IMR-90 (cell line): ENCODE measurements at regions not wholly inside any gene's neighbourhood (a gene's known extent, or its start where the extent isn't known, plus 50 kb on each side); places are given as distances from the start of the nearest gene placed in this dataset.

Source experiments
- ATAC-seq: fragments of 200-7000 bp; cut with Tn5 transposase; 2 replicates; pipeline ENCODE4 v1.9.1; 2020; ENCODE audit warnings: low read depth, mild to moderate bottlenecking, moderate library complexity
- BruUV-seq: library from RNA; stranded (reverse); fragments of 400-500 nt; replicated peaks from 2 replicates; lab custom pipeline; 2021; lab: Mats Ljungman, UMichigan
- CTCF ChIA-PET: fragments of 300-600 bp; formaldehyde crosslinking; extraction: SDS; loops from one replicate; lab custom pipeline; 2021; ENCODE audit warnings: antibody characterized with exemption; lab: Yijun Ruan, JAX
- POLR2A ChIA-PET: fragments of 300-600 bp; sonication (Branson Sonifier 250); formaldehyde crosslinking; loops from one replicate; lab custom pipeline; 2022; ENCODE audit warnings: antibody characterized with exemption; ENCODE audit not compliant: unreplicated experiment; lab: Charles Lee
- DNase-seq: peaks from one replicate; pipeline ENCODE4 v3.0.0; 2013
- H2AFZ ChIP-seq: replicated peaks from 2 replicates; pipeline ENCODE3; 2013; ENCODE audit warnings: low read length, mild to moderate bottlenecking; ENCODE audit not compliant: poor library complexity
- H2AK5ac ChIP-seq: 2 replicates; pipeline ENCODE4 v1.6.1; 2013; ENCODE audit warnings: low read depth, low read length, inconsistent platforms
- H2AK9ac ChIP-seq: replicated peaks from 2 replicates; pipeline ENCODE3; 2013; ENCODE audit warnings: mild to moderate bottlenecking, low read depth, low read length, moderate library complexity; ENCODE audit not compliant: poor library complexity
- H2BK120ac ChIP-seq: 2 replicates; pipeline ENCODE4 v1.6.1; 2013; ENCODE audit warnings: low read depth, low read length, inconsistent platforms
- H2BK15ac ChIP-seq: 3 replicates; pipeline ENCODE4 v1.6.1; 2013; ENCODE audit warnings: low read depth, low read length, inconsistent platforms
- H2BK20ac ChIP-seq: 2 replicates; pipeline ENCODE4 v1.6.1; 2013; ENCODE audit warnings: low read depth, mild to moderate bottlenecking, inconsistent platforms, low read length, moderate library complexity
- H2BK5ac ChIP-seq: 2 replicates; pipeline ENCODE4 v1.6.1; 2013; ENCODE audit warnings: mild to moderate bottlenecking, low read depth, low read length, inconsistent platforms; ENCODE audit not compliant: poor library complexity, severe bottlenecking
- H3K14ac ChIP-seq: replicated peaks from 2 replicates; pipeline ENCODE4 v1.6.1; 2013; ENCODE audit warnings: low read depth, low read length, inconsistent platforms
- H3K18ac ChIP-seq: 2 replicates; pipeline ENCODE4 v1.6.1; 2013; ENCODE audit warnings: low read depth, low read length, control low read depth
- H3K23ac ChIP-seq: 2 replicates; pipeline ENCODE4 v1.6.1; 2013; ENCODE audit warnings: low read depth, low read length, inconsistent platforms
- H3K27ac ChIP-seq: 2 replicates; pipeline ENCODE4 v1.5.1; 2013; ENCODE audit warnings: mild to moderate bottlenecking, control low read depth, low read length; ENCODE audit not compliant: insufficient read depth
- H3K27me3 ChIP-seq: 2 replicates; pipeline ENCODE4 v1.6.1; 2013; ENCODE audit warnings: low read length; ENCODE audit not compliant: control insufficient read depth, insufficient read depth
- H3K36me3 ChIP-seq: 2 replicates; pipeline ENCODE4 v1.6.1; 2013; ENCODE audit warnings: low read length, mixed read lengths; ENCODE audit not compliant: control insufficient read depth, insufficient read depth
- H3K4ac ChIP-seq: 2 replicates; pipeline ENCODE4 v1.6.1; 2013; ENCODE audit warnings: low read depth, low read length, inconsistent platforms
- H3K4me1 ChIP-seq: 2 replicates; pipeline ENCODE4 v1.6.1; 2013; ENCODE audit warnings: low read length, mixed read lengths; ENCODE audit not compliant: control insufficient read depth, insufficient read depth
- H3K4me2 ChIP-seq: 2 replicates; pipeline ENCODE4 v1.6.1; 2013; ENCODE audit warnings: low read depth, mild to moderate bottlenecking, control low read depth, low read length, moderate library complexity
- H3K4me3 ChIP-seq: 2 replicates; pipeline ENCODE4 v1.5.1; 2013; ENCODE audit warnings: low read depth, mild to moderate bottlenecking, control low read depth, low read length, moderate library complexity; ENCODE audit not compliant: insufficient read depth
- H3K56ac ChIP-seq: 2 replicates; pipeline ENCODE4 v1.6.1; 2013; ENCODE audit warnings: low read length, inconsistent platforms; ENCODE audit not compliant: insufficient read depth; ENCODE audit errors: extremely low read depth
- H3K79me1 ChIP-seq, 2 experiments: 2 replicates each; pipeline ENCODE4 v1.6.1; 2013; ENCODE audit warnings: low read length in 2 of 2, inconsistent platforms in 1 of 2, low read depth in 1 of 2
- H3K9ac ChIP-seq: 2 replicates; pipeline ENCODE4 v1.6.1; 2013; ENCODE audit warnings: low read depth, low read length, control low read depth
- H3K9me1 ChIP-seq: 2 replicates; pipeline ENCODE4 v1.6.1; 2013; ENCODE audit warnings: low read length, inconsistent platforms; ENCODE audit not compliant: insufficient read depth
- H3K9me3 ChIP-seq: 2 replicates; pipeline ENCODE4 v1.6.1; 2013; ENCODE audit warnings: low read length; ENCODE audit not compliant: control insufficient read depth, insufficient read depth
- H4K20me1 ChIP-seq: 2 replicates; pipeline ENCODE4 v1.6.1; 2013; ENCODE audit warnings: low read length, inconsistent platforms; ENCODE audit not compliant: insufficient read depth
- H4K5ac ChIP-seq: 2 replicates; pipeline ENCODE4 v1.6.1; 2013; ENCODE audit warnings: mild to moderate bottlenecking, low read depth, low read length, control low read depth
- H4K8ac ChIP-seq, 2 experiments: 2 replicates each; pipeline ENCODE4 v1.6.1; 2013; ENCODE audit warnings: low read depth in 2 of 2, low read length in 2 of 2, control low read depth in 1 of 2, inconsistent platforms in 1 of 2
- H4K91ac ChIP-seq: 2 replicates; pipeline ENCODE4 v1.6.1; 2013; ENCODE audit warnings: low read depth, low read length, inconsistent platforms; ENCODE audit not compliant: insufficient read depth
- FOS ChIP-seq: fragments of 150-350 bp; IDR thresholded peaks from 2 replicates; pipeline ENCODE4 v1.6.1; 2016; ENCODE audit warnings: low read depth, low read length
- RAD21 ChIP-seq: IDR thresholded peaks from 2 replicates; pipeline ENCODE4 v1.6.1; 2012; ENCODE audit warnings: low read length, improper control_type of control experiment
- RCOR1 ChIP-seq: IDR thresholded peaks from 2 replicates; pipeline ENCODE4 v1.6.1; 2012; ENCODE audit warnings: mild to moderate bottlenecking, low read length, improper control_type of control experiment; ENCODE audit not compliant: insufficient replicate concordance
- WGBS, 2 experiments: methylation state at CpG; one replicate each; pipeline versions ENCODE4 v1.1.5 to v1.1.7; 2013; ENCODE audit warnings: missing lambda C conversion rate in 2 of 2; ENCODE audit not compliant: insufficient read length in 1 of 2; ENCODE audit errors: extremely low coverage in 2 of 2; 5-methylcytosine and 5-hydroxymethylcytosine counted together
- dilution Hi-C: fragments of 300-500 bp; cut with HindIII; formaldehyde crosslinking; loops from one replicate; pipeline ENCODE4 v1.14.3; 2018; ENCODE audit warnings: low sequenced_read_pairs; ENCODE audit not compliant: unreplicated experiment
- in situ Hi-C: fragments of 300-500 bp; cut with MboI; formaldehyde crosslinking; loops from 3 replicates; pipeline ENCODE4 v1.14.3; 2019; ENCODE audit warnings: low sequenced_read_pairs, inconsistent platforms, mixed read lengths
- intact Hi-C: fragments of 100-400 bp; cut with micrococcal nuclease; formaldehyde crosslinking; loops from 2 replicates; pipeline ENCODE4 v1.10.0; 2022

- Histone ChIP-seq H3K14ac (no peak overlapping the region), H3K9me3 (peaks cover 15% of the 10 kb centered on the region; the same call in 1 of the 2 replicates), H3K79me1 (no peaks in the 10 kb centered on the region), H4K8ac (no peak overlapping the region), H3K9me1 (no peaks in the 10 kb centered on the region), H2AK5ac (no peak overlapping the region), H3K4me3 (no peak overlapping the region), H2BK120ac (no peak overlapping the region), H2AFZ (no peak overlapping the region), H4K5ac (no peak overlapping the region), H3K23ac (no peak overlapping the region), H3K27me3 (no peaks in the 10 kb centered on the region), H3K36me3 (no peaks in the 10 kb centered on the region), H4K91ac (no peak overlapping the region), H2BK5ac (no peak overlapping the region), H2AK9ac (no peak overlapping the region), H3K4me1 (no peaks in the 10 kb centered on the region), H3K18ac (no peak overlapping the region), H3K56ac (no peak overlapping the region), H3K9ac (no peak overlapping the region), H4K20me1 (no peaks in the 10 kb centered on the region), H3K27ac (no peak overlapping the region), H2BK15ac (no peak overlapping the region), H3K4ac (no peak overlapping the region), H3K4me2 (no peak overlapping the region), H2BK20ac (no peak overlapping the region)
- ATAC-seq = no peak
- intact Hi-C loops = no loop called here
- no peak for DNase-seq
- dilution Hi-C loops = no loop called here
- ChIA-PET POLR2A (no interaction called here), CTCF (no interaction called here)
- TF ChIP-seq FOS = no peak
- no peak for TF ChIP-seq RAD21
- TF ChIP-seq RCOR1 = no peak
- no TSS peak for BruUV-seq
- in situ Hi-C loops = no loop called here
- whole genome bisulfite sequencing, 2 experiments = 86% methylated on average over 7 of the region's 9 CpGs; no CpG with 5 or more reads in 1 of the 2 experiments
Observed at GRCh38 chr2:236446521-236446920, 123.1 kb upstream of the ACKR3 start.
